Stimulated activated CD4-positive, alpha-beta T cell treated with anti-CD3 and anti-CD28 coated beads, TNF-alpha, amount 100 ng/mL, for 1 hour (primary cell): ENCODE measurements at regions not wholly inside any gene's neighbourhood (a gene's known extent, or its start where the extent isn't known, plus 50 kb on each side); places are given as distances from the start of the nearest gene placed in this dataset.

ENCODE experiments used
- DNase-seq, 3 donors: peaks; one replicate each; pipeline ENCODE4 v3.0.0-alpha.2; 2020; ENCODE audit warnings: low read depth in 3 of 3, low spot score in 1 of 3

- no peak for DNase-seq
These were observed 58.5 kb upstream of the SESN3 start for GRCh38 chr11:95289378-95290101.

GRCh38 chr11:95284057-95285052, 53.4 kb upstream of the SESN3 start:
- DNase-seq, result no peak

DNA sequence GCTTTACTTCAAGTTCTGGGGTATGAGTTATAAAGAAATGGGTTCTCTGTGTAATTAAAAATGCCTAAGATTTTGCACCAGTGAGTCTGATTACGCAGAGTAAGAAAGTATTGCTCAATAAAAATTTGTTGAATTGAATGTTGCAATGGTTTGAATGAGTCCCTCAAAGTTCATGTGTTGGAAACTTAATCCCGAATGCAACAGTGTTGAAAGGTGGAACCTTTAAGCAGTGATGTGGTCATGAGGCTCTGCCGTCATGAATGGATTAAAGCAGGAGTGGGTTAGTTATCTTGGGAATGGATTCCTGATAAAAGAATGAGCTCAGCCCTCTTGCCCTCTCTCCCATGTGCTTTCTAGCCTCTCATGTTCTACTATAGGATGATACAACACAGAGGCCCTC, 52.6 kb upstream of the SESN3 start:
- no peak for DNase-seq

DNA sequence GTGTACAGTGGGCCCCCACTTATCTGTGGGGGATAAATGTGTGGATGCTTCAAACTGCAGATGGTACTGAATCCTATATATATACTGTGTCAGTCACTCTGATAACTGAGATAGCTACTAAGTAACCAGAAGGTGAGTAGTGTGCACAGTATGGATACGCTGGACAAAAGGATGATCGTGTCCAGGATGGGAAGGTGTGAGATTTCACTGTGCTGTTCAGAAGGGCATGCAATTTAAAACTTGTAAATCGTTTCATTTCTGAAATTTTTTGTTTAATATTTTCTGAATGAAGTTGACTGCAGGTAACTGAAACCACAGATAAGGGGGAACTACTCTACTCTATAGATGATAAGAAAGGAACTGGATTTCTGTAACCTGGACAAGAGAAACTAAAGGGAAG, 52.1 kb upstream of the SESN3 start:
- DNase-seq, result no peak

- no peak for DNase-seq
These were observed 51.3 kb upstream of the SESN3 start for GRCh38 chr11:95282291-95282751.
